ENCODE measurements at regions not wholly inside any gene's neighbourhood (a gene's known extent, or its start where the extent isn't known, plus 50 kb on each side); places are given as distances from the start of the nearest gene placed in this dataset.
"Not testable (repeated sequence)": the region's sequence is repeated elsewhere in the genome, so short reads cannot be mapped to it uniquely, and the experiment has no call there.

GRCh38 chr14:89067293-89067972, 243.0 kb downstream of the TTC8 start:
- no peak for DNase-seq (ENCODE audit: low read depth)

GRCh38 chr14:89078021-89078795, 253.8 kb downstream of the TTC8 start:
- DNase-seq (ENCODE audit: low read depth): no peak

GRCh38 chr14:89085231-89085731, 260.8 kb downstream of the TTC8 start:
- DNase-seq (ENCODE audit: low read depth): no peak

- DNase-seq (ENCODE audit: low read depth): no peak
Measured at GRCh38 chr14:89085737-89086382, 261.4 kb downstream of the TTC8 start.

DNA sequence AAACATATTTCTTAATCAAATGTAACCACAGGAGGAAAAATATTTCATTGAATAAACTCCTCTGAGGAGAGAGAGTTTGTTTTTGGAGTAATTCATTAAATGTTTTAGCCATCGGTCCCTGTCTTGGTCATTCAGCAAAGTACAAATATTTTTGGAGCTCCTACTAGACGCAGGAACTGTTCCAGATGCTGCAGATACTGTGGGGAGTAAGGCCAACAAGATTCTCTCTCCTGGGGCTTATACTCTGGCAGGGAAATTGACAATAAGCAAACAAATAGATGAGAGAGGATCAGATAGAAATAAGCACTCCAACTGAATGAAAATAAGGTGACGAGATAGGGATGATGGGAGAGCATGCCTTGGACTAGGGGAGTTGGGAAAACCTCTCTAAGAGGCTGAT, 264.1 kb downstream of the TTC8 start:
- no peak for DNase-seq (ENCODE audit: low read depth)

GRCh38 chr14:89089330-89089729, 264.9 kb downstream of the TTC8 start:
- DNase-seq (ENCODE audit: low read depth): no peak

DNA sequence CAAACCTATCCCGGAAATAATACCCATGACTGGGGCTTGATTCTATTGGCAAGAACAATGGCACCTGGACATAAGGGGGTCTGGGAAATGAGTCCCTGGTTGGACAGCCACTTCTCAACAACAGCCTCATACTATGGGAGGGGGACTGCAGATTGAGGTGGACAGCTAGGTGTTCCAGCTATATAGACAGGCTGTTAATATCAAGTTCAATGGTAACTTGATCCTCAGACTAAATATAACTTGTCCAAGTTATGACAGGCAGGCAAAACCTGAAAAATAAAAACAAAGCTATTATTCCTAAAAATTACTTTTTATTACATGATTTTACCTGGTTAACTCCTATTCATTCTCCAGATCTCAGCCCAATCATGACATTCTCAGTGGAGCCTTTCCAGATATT, 267.3 kb downstream of the TTC8 start:
- no peak for DNase-seq (ENCODE audit: low read depth)

DNA sequence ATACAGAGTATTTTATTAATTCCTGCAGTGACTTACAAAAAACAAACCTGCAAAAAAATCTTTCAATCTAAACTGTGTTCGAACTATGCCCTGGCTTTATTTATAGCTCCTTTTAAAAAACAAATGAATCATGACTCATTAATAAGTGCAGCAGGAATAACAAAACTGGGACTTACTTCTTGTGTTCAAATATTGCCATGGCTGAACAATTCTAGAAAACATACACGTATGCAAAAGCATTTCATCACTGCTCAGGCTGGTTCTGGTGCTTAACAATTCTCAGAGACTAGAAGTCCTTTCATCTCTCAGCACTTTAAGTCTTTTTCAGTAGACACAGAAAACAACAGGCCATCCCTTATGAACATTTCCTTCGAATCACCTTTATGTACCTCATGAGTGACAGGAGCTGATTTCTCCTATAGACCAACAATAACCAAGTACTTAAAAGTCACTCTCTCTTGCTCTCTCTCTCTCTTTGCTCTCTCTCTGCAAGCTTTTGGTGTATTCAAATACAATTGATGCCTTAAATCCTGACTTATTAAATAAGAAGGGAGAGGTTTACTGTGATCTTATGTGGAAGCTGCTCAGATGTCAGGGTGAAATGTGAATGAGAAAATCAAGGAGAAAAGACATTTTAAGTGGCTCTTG, 268.8 kb downstream of the TTC8 start:
- DNase-seq (ENCODE audit: low read depth): no peak

DNA sequence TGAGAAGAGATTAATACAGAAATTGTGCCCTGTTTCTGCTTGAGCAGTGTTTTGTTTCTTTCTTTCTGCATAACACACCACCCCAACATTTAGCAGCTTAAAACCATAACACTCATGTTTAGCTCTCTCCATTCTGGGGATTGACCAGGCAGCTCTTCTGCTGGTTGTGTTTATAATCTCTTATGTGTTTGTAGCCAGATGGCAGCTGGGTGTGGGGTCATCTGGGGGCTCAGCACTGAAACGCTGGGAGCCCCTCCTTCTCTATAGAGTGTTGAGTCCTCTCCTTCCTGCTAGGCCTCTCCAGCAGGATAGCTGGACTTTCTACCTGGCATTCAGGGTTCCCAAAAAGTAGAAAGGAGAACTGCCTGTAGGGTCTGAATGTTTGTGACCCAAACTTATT, 270.6 kb downstream of the TTC8 start:
- DNase-seq (ENCODE audit: low read depth): no peak

- no peak for DNase-seq (ENCODE audit: low read depth)
Measured at GRCh38 chr14:89096946-89097345, 272.5 kb downstream of the TTC8 start.

- DNase-seq (ENCODE audit: low read depth): no peak
Measured at GRCh38 chr14:89098254-89098653, 273.8 kb downstream of the TTC8 start.

DNA sequence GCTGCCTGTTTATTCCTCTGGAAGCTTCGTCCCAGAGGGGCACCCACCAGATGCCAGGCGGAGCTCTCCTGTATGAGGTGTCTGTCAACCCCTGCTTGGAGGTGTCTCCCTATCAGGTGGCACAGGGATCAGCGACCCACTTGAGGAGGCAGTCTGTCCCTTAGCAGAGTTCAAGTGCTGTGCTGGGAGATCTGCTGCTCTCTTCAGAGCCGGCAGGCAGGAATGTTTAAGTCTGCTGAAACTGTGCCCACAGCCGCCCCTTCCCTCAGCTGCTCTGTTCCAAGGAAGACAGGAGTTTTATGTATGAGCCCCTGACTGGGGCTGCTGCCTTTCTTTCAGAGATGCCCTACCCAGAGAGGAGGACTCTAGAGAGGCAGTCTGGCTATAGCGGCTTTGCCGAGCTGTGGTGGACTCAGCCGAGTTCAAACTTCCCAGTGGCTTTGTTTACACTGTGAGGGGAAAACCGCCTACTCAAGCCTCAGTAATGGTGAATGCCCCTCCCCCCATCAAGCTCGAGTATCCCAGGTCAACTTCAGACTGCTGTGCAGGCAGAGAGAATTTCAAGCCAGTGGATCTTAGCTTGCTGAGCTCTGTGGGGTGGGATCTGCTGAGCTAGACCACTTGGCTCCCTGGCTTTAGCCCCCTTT, 279.8 kb downstream of the TTC8 start:
- not testable (repeated sequence) for DNase-seq (ENCODE audit: low read depth)

DNA sequence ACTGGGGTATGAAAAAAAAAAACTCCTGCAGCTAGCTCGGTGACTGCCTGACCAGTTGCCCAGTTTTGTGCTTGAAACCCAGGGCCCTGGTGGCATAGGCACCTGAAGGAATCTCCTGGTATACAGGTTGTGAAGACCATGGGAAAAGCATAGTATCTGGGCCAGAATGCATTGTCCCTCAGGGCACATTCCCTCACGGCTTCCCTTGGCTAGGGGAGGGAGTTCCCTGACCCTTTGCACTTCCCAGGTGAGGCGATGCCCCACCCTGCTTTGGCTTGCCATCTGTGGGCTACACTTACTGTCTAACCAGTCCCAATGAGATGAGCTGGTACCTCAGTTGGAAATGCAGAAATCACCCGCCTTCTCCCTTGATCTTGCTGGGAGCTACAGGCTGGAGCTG, 280.4 kb downstream of the TTC8 start:
- not testable (repeated sequence) for DNase-seq (ENCODE audit: low read depth)
